ENCODE measurements at regions not wholly inside any gene's neighbourhood (a gene's known extent, or its start where the extent isn't known, plus 50 kb on each side); places are given as distances from the start of the nearest gene placed in this dataset.
"Not testable (repeated sequence)": the region's sequence is repeated elsewhere in the genome, so short reads cannot be mapped to it uniquely, and the experiment has no call there.

DNA sequence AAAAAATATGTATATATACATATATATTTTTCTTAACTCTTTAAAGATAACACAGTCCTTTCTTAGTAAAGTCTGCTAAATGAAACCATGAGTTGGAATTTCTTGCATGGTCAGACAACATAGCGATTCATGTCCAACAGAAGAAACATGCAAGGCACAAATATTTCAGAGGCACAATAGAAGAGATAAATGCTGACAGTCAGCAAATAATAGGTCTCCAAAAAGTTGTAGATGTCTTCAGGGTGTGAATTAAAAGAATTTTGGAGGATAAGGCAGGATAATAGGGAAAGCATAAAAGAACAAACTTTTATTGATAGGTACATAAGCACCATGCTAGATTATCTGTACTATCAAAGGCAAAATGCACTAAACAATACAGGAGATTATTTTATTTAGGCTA is 800.2 kb downstream of the PLCL1 start:
- H3K4me3 Mint-ChIP-seq, result no peak overlapping the region
- intact Hi-C loops (cut with DNase I, micrococcal nuclease), result no loop called here
- Histone ChIP-seq H3K36me3 (ENCODE audit: insufficient read depth, low read length) (no peaks in the 10 kb centered on the region), H3K4me1 (ENCODE audit: insufficient read depth, low read length) (no peaks in the 10 kb centered on the region), H3K4me3 (ENCODE audit: low read length) (no peak overlapping the region), H3K27me3 (ENCODE audit: control insufficient read depth in 1 of 2, insufficient read depth in 2 of 2, low read length in 2 of 2) (no peaks in the 10 kb centered on the region), H3K9me3 (ENCODE audit: control insufficient read depth in 1 of 2, insufficient read depth in 1 of 2, low read length in 2 of 2) (peaks cover 0 to 12% of the 10 kb centered on the region in 2 experiments), H3K27ac (ENCODE audit: low read depth in 1 of 2, low read length in 2 of 2) (no peak overlapping the region)
- H3K27me3 Mint-ChIP-seq, result peaks cover 2% of the 10 kb centered on the region
- TF ChIP-seq CTCF (IDR thresholded peaks at IDR 0.05), result no peak
- no peaks in the 10 kb centered on the region for H3K36me3 Mint-ChIP-seq (ENCODE audit: low read depth)
- DNase-seq, result no peak
- CTCF ChIA-PET, result no interaction called here
- H3K9me3 Mint-ChIP-seq, result no peaks in the 10 kb centered on the region
- H3K27ac Mint-ChIP-seq, result no peak overlapping the region
- POLR2A ChIA-PET, result no interaction called here
- ATAC-seq (ENCODE audit: poor library complexity), result no peak
- H3K4me1 Mint-ChIP-seq (ENCODE audit: low read depth), result no peaks in the 10 kb centered on the region

- H3K27me3 ChIP-seq (ENCODE audit: control insufficient read depth in 1 of 2, insufficient read depth in 2 of 2, low read length in 2 of 2); H3K27ac Mint-ChIP-seq; H3K4me3 Mint-ChIP-seq; H3K36me3 Mint-ChIP-seq (ENCODE audit: low read depth); DNase-seq; H3K9me3 Mint-ChIP-seq; H3K4me3 ChIP-seq (ENCODE audit: low read length); H3K27me3 Mint-ChIP-seq; H3K4me1 Mint-ChIP-seq (ENCODE audit: low read depth); H3K36me3 ChIP-seq (ENCODE audit: insufficient read depth, low read length); CTCF ChIA-PET; ATAC-seq (ENCODE audit: poor library complexity); H3K27ac ChIP-seq (ENCODE audit: low read depth in 1 of 2, low read length in 2 of 2); H3K4me1 ChIP-seq (ENCODE audit: insufficient read depth, low read length); intact Hi-C loops (cut with DNase I, micrococcal nuclease); POLR2A ChIA-PET: not testable (repeated sequence)
- H3K9me3 ChIP-seq (ENCODE audit: control insufficient read depth in 1 of 2, insufficient read depth in 1 of 2, low read length in 2 of 2), result peaks cover 0 to 12% of the 10 kb centered on the region in 2 experiments
Observed at GRCh38 chr2:198602986-198603385, 798.6 kb downstream of the PLCL1 start.

DNA sequence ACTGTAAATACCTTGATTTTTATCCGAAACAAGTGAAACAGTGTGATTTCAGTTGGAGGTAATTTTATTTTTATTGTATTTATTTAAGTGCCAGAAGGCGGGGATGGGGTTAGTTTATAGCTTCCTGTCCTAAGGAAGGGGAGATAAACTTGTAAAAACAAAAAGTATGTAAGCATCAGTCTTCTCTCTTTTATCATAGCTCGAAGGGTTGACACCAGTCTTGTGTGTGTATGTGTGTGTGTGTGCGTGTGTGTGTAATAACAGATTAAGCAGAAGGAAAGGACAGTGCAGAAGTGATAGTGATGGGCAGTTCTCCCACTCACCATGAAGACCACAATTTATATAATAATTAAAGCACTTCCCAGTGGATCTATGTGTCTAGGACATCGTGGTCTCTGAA is 793.3 kb downstream of the PLCL1 start:
- POLR2A ChIA-PET, result no interaction called here
- intact Hi-C loops (cut with DNase I, micrococcal nuclease), result no loop called here

More for the DNA sequence above, 793.3 kb downstream of the PLCL1 start:
- H3K27me3 ChIP-seq (ENCODE audit: control insufficient read depth in 1 of 2, insufficient read depth in 2 of 2, low read length in 2 of 2), result no peaks in the 10 kb centered on the region
- Mint-ChIP-seq H3K36me3 (ENCODE audit: low read depth) (no peaks in the 10 kb centered on the region), H3K27me3 (peaks cover 5% of the 10 kb centered on the region), H3K9me3 (no peaks in the 10 kb centered on the region), H3K4me3 (no peak overlapping the region), H3K27ac (no peak overlapping the region), H3K4me1 (ENCODE audit: low read depth) (no peaks in the 10 kb centered on the region)
- DNase-seq, result no peak
- H3K27ac ChIP-seq (ENCODE audit: low read depth in 1 of 2, low read length in 2 of 2), result no peak overlapping the region
- H3K9me3 ChIP-seq (ENCODE audit: control insufficient read depth in 1 of 2, insufficient read depth in 1 of 2, low read length in 2 of 2), result no peaks in the 10 kb centered on the region
- H3K4me3 ChIP-seq (ENCODE audit: low read length), result no peak overlapping the region
- no peak for TF ChIP-seq CTCF (IDR thresholded peaks at IDR 0.05)
- no peak for ATAC-seq (ENCODE audit: poor library complexity)
- H3K36me3 ChIP-seq (ENCODE audit: insufficient read depth, low read length), result no peaks in the 10 kb centered on the region
- CTCF ChIA-PET, result no interaction called here
- no peaks in the 10 kb centered on the region for H3K4me1 ChIP-seq (ENCODE audit: insufficient read depth, low read length)
